Keratinocyte (primary cell): ENCODE measurements at regions not wholly inside any gene's neighbourhood (a gene's known extent, or its start where the extent isn't known, plus 50 kb on each side); places are given as distances from the start of the nearest gene placed in this dataset.

Experiments
- DNase-seq: peaks from one replicate; pipeline ENCODE4 v3.0.0-alpha.2; 2011; ENCODE audit warnings: low read depth, missing footprints, low spot score
- FAIRE-seq: peaks from 2 replicates; lab custom pipeline; 2011; peaks lifted over from hg19 to GRCh38; lab: Jason Lieb, UNC
- H2AFZ ChIP-seq: 2 replicates; pipeline ENCODE4 v1.6.0; 2012; ENCODE audit warnings: low read length, control low read depth, inconsistent platforms; ENCODE audit not compliant: control insufficient read depth
- H3K27ac ChIP-seq: 2 replicates; pipeline ENCODE4 v1.5.1; 2011; ENCODE audit warnings: low read length; ENCODE audit not compliant: control insufficient read depth, insufficient read depth
- H3K27me3 ChIP-seq: 3 replicates; pipeline ENCODE4 v1.6.0; 2011; ENCODE audit warnings: low read length; ENCODE audit not compliant: control insufficient read depth, insufficient read depth; ENCODE audit errors: extremely low read depth
- H3K36me3 ChIP-seq, 2 experiments: 2 replicates in 1 of 2; 3 replicates in 1 of 2; pipeline ENCODE4 v1.5.1; 2011; ENCODE audit warnings: low read length in 2 of 2, mild to moderate bottlenecking in 1 of 2; ENCODE audit not compliant: control insufficient read depth in 2 of 2, insufficient read depth in 2 of 2; ENCODE audit errors: extremely low read depth in 1 of 2
- H3K4me1 ChIP-seq: 3 replicates; pipeline ENCODE4 v1.5.1; 2011; ENCODE audit warnings: low read length; ENCODE audit not compliant: control insufficient read depth, insufficient read depth; ENCODE audit errors: extremely low read depth
- H3K4me2 ChIP-seq: 3 replicates; pipeline ENCODE4 v1.6.0; 2011; ENCODE audit warnings: low read depth, low read length; ENCODE audit not compliant: control insufficient read depth, insufficient read depth; ENCODE audit errors: extremely low read depth
- H3K4me3 ChIP-seq, 3 experiments: fragments of 200-600 bp in 1 of 3; sonication (generic) in 1 of 3; 2 replicates in 2 of 3; 3 replicates in 1 of 3; pipeline ENCODE4 v1.5.1; 2011 to 2016; ENCODE audit warnings: low read length in 3 of 3, mild to moderate bottlenecking in 3 of 3, control low read depth in 2 of 3, inconsistent platforms in 1 of 3, low read depth in 1 of 3, mixed read lengths in 1 of 3, mixed run types in 1 of 3, moderate library complexity in 1 of 3; ENCODE audit not compliant: control insufficient read depth in 2 of 3, insufficient read depth in 2 of 3; ENCODE audit errors: extremely low read depth in 1 of 3
- H3K79me2 ChIP-seq: 2 replicates; pipeline ENCODE4 v1.6.0; 2012; ENCODE audit warnings: low read length; ENCODE audit not compliant: control insufficient read depth, insufficient read depth
- H3K9ac ChIP-seq: 3 replicates; pipeline ENCODE4 v1.6.0; 2011; ENCODE audit warnings: low read length; ENCODE audit not compliant: control insufficient read depth, insufficient read depth; ENCODE audit errors: extremely low read depth
- H3K9me1 ChIP-seq: 3 replicates; pipeline ENCODE4 v1.6.0; 2011; ENCODE audit warnings: low read length; ENCODE audit not compliant: control insufficient read depth, insufficient read depth; ENCODE audit errors: extremely low read depth
- H3K9me3 ChIP-seq: 2 replicates; pipeline ENCODE4 v1.5.1; 2012; ENCODE audit warnings: low read depth, low read length; ENCODE audit not compliant: control insufficient read depth
- H4K20me1 ChIP-seq: 3 replicates; pipeline ENCODE4 v1.6.0; 2011; ENCODE audit warnings: low read length; ENCODE audit not compliant: control insufficient read depth, insufficient read depth; ENCODE audit errors: extremely low read depth
- CTCF ChIP-seq, 3 experiments: IDR thresholded peaks in 1 of 3; conservative IDR thresholded peaks in 1 of 3; optimal IDR thresholded peaks in 1 of 3; 2 replicates in 2 of 3; 3 replicates in 1 of 3; pipeline versions ENCODE3 to v1.5.1; 2011; ENCODE audit warnings: low read length in 3 of 3, mild to moderate bottlenecking in 3 of 3, moderate library complexity in 2 of 3, control low read depth in 1 of 3, inconsistent platforms in 1 of 3; ENCODE audit not compliant: insufficient read depth in 2 of 3; ENCODE audit errors: extremely low read depth in 1 of 3
- EZH2 ChIP-seq: IDR thresholded peaks from one replicate; pipeline ENCODE4 v1.6.1; 2012; ENCODE audit warnings: inconsistent platforms, mild to moderate bottlenecking, low read length, moderate library complexity
- dilution Hi-C: fragments of 300-500 bp; cut with MboI; formaldehyde crosslinking; loops from one replicate; pipeline ENCODE4 v1.7.0; 2020; ENCODE audit warnings: low sequenced_read_pairs; ENCODE audit not compliant: extremely low pct_ligation_motif_present

DNA sequence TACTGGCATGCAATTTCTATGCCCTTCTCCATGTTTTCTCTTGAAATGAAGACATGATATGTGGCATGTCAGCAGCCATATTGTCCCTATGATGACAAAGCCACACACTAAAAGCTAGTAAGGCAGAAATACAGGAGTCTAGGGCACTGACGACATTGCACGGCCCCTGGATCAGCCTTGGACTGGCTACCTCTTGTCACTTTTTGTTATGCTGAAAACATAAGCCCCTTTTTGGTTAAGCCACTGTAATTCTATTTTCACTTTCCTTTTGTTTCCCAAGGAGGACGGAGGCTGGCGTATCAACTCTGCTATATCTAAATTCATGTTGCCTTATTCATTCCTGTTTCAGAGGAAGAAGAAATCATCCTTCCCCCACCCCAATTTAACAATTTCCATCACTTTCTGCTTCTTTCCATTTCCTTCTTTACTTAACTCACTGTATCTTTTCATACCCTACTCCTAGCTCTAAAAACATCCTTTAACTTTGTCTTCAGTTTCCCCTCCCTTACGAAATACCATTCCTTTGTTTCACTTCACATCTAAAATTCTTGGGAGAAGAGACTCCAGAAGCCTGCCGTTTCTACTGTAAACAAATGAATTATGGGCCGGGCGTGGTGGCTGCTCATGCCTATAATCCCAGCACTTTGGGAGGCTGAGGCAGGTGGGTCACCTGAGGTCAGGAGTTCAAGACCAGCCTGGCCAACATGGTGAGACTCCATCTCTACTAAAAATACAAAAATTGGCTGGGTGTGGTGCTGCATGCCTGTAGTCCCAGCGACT, 364.1 kb downstream of the PCNX1 start:
- Histone ChIP-seq H3K9me1 (no peaks in the 10 kb centered on the region), H3K79me2 (no peaks in the 10 kb centered on the region), H3K4me3 (no peak overlapping the region), H3K36me3 (no peaks in the 10 kb centered on the region), H2AFZ (no peak overlapping the region), H3K4me2 (no peak overlapping the region), H3K27me3 (no peaks in the 10 kb centered on the region), H3K9me3 (peaks cover 3% of the 10 kb centered on the region), H4K20me1 (no peaks in the 10 kb centered on the region), H3K4me1 (peaks cover 5% of the 10 kb centered on the region), H3K9ac (no peak overlapping the region), H3K27ac (no peak overlapping the region)
- dilution Hi-C loops = no loop called here
- TF ChIP-seq CTCF (optimal IDR thresholded peaks at IDR 0.05 in 1 of 3, IDR thresholded peaks at IDR 0.05 in 1 of 3, conservative IDR thresholded peaks at IDR 0.05 in 1 of 3; ENCODE audit: extremely low read depth in 1 of 3, insufficient read depth in 2 of 3, low read length in 3 of 3) (no peak), EZH2 (no peak)
- DNase-seq (no peak), FAIRE-seq (no peak)

- TF ChIP-seq CTCF (optimal IDR thresholded peaks at IDR 0.05 in 1 of 3, IDR thresholded peaks at IDR 0.05 in 1 of 3, conservative IDR thresholded peaks at IDR 0.05 in 1 of 3; ENCODE audit: extremely low read depth in 1 of 3, insufficient read depth in 2 of 3, low read length in 3 of 3) (no peak), EZH2 (no peak)
- peaks cover 3% of the 10 kb centered on the region for H3K9me3 ChIP-seq
- no peaks in the 10 kb centered on the region for H3K4me1 ChIP-seq
- H3K9me1 ChIP-seq = no peaks in the 10 kb centered on the region
- H3K36me3 ChIP-seq = no peaks in the 10 kb centered on the region
- no peak overlapping the region for H3K27ac ChIP-seq
- no peaks in the 10 kb centered on the region for H3K27me3 ChIP-seq
- no peak overlapping the region for H3K4me2 ChIP-seq
- H2AFZ ChIP-seq = no peak overlapping the region
- DNase-seq (no peak), FAIRE-seq (no peak)
- no peaks in the 10 kb centered on the region for H3K79me2 ChIP-seq
- no peaks in the 10 kb centered on the region for H4K20me1 ChIP-seq
- no peak overlapping the region for H3K4me3 ChIP-seq
- dilution Hi-C loops = no loop called here
- H3K9ac ChIP-seq = no peak overlapping the region
Observed at GRCh38 chr14:71273366-71273765, 366.1 kb downstream of the PCNX1 start.
